ENCODE measurements at regions not wholly inside any gene's neighbourhood (a gene's known extent, or its start where the extent isn't known, plus 50 kb on each side); places are given as distances from the start of the nearest gene placed in this dataset.
"Not testable (repeated sequence)": the region's sequence is repeated elsewhere in the genome, so short reads cannot be mapped to it uniquely, and the experiment has no call there.

- Histone ChIP-seq H3K36me3 (no peaks in the 10 kb centered on the region), H3K27me3 (no peaks in the 10 kb centered on the region), H3K4me3 (no peak overlapping the region), H3K27ac (no peak overlapping the region), H3K9me3 (no peaks in the 10 kb centered on the region), H3K4me1 (no peaks in the 10 kb centered on the region)
- DNase-seq (ENCODE audit: low spot score in 2 of 2), result no peak
- intact Hi-C loops (cut with DNase I), result no loop called here
- TF ChIP-seq CTCF (IDR thresholded peaks at IDR 0.05), result no peak
Measured at GRCh38 chr12:31221551-31221945, 104.4 kb downstream of the SINHCAF start.

- no peaks in the 10 kb centered on the region for H3K9me3 ChIP-seq
- H3K27ac ChIP-seq, result no peak overlapping the region
- intact Hi-C loops (cut with DNase I), result no loop called here
- TF ChIP-seq CTCF (IDR thresholded peaks at IDR 0.05), result no peak
- H3K4me3 ChIP-seq, result no peak overlapping the region
- no peak for DNase-seq (ENCODE audit: low spot score in 2 of 2)
- no peaks in the 10 kb centered on the region for H3K4me1 ChIP-seq
- no peaks in the 10 kb centered on the region for H3K27me3 ChIP-seq
- H3K36me3 ChIP-seq, result no peaks in the 10 kb centered on the region
Measured at GRCh38 chr12:31222620-31223222, 103.2 kb downstream of the SINHCAF start.

- H3K27ac ChIP-seq; intact Hi-C loops (cut with DNase I); H3K4me3 ChIP-seq; H3K27me3 ChIP-seq; H3K36me3 ChIP-seq; H3K9me3 ChIP-seq; DNase-seq (ENCODE audit: low spot score in 2 of 2); H3K4me1 ChIP-seq: not testable (repeated sequence)
Measured at GRCh38 chr12:31223640-31224039, 102.3 kb downstream of the SINHCAF start.

GRCh38 chr12:31224768-31225448, 101.0 kb downstream of the SINHCAF start:
- no peak overlapping the region for H3K4me3 ChIP-seq
- no peak for DNase-seq (ENCODE audit: low spot score in 2 of 2)
- H3K27ac ChIP-seq, result no peak overlapping the region
- H3K36me3 ChIP-seq, result no peaks in the 10 kb centered on the region
- no peaks in the 10 kb centered on the region for H3K4me1 ChIP-seq
- no peak for TF ChIP-seq CTCF (IDR thresholded peaks at IDR 0.05)
- no peaks in the 10 kb centered on the region for H3K9me3 ChIP-seq
- no peaks in the 10 kb centered on the region for H3K27me3 ChIP-seq
- intact Hi-C loops (cut with DNase I), result no loop called here

- no peak for DNase-seq (ENCODE audit: low spot score in 2 of 2)
- Histone ChIP-seq H3K4me3 (no peak overlapping the region), H3K27me3 (no peaks in the 10 kb centered on the region), H3K9me3 (no peaks in the 10 kb centered on the region), H3K36me3 (no peaks in the 10 kb centered on the region), H3K4me1 (no peaks in the 10 kb centered on the region), H3K27ac (no peak overlapping the region)
- TF ChIP-seq CTCF (IDR thresholded peaks at IDR 0.05), result no peak
- intact Hi-C loops (cut with DNase I), result no loop called here
Measured at GRCh38 chr12:31225656-31226535, 100.1 kb downstream of the SINHCAF start.

GRCh38 chr12:31226639-31227038, 99.3 kb downstream of the SINHCAF start:
- Histone ChIP-seq H3K4me1 (no peaks in the 10 kb centered on the region), H3K27me3 (no peaks in the 10 kb centered on the region), H3K36me3 (no peaks in the 10 kb centered on the region), H3K9me3 (no peaks in the 10 kb centered on the region), H3K4me3 (no peak overlapping the region), H3K27ac (no peak overlapping the region)
- TF ChIP-seq CTCF (IDR thresholded peaks at IDR 0.05), result no peak
- no peak for DNase-seq (ENCODE audit: low spot score in 2 of 2)
- intact Hi-C loops (cut with DNase I), result no loop called here
